H1 (cell line): ENCODE measurements at regions not wholly inside any gene's neighbourhood (a gene's known extent, or its start where the extent isn't known, plus 50 kb on each side); places are given as distances from the start of the nearest gene placed in this dataset.

Experiments
- ATF3 ChIP-seq: IDR thresholded peaks from 2 replicates; pipeline ENCODE4 v1.6.1; 2011; ENCODE audit warnings: low read depth, mild to moderate bottlenecking, low read length; ENCODE audit not compliant: insufficient read depth
- BCL11A ChIP-seq, 2 experiments: IDR thresholded peaks; one replicate each; pipeline ENCODE4 v1.6.1; 2011; ENCODE audit warnings: low read depth in 2 of 2, low read length in 2 of 2, mild to moderate bottlenecking in 2 of 2
- CBX8 ChIP-seq: fragments of 300-800, 300-1000 bp; sonication (generic); IDR thresholded peaks from 2 replicates; pipeline ENCODE4 v1.7.1; 2016; ENCODE audit warnings: low read depth, low read length, borderline replicate concordance
- CREB1 ChIP-seq: IDR thresholded peaks from 2 replicates; pipeline ENCODE4 v1.6.1; 2012; ENCODE audit warnings: inconsistent platforms
- EGR1 ChIP-seq: IDR thresholded peaks from 2 replicates; pipeline ENCODE4 v1.6.1; 2011; ENCODE audit warnings: low read depth, low read length, borderline replicate concordance
- JUN ChIP-seq: IDR thresholded peaks from 2 replicates; pipeline ENCODE4 v1.6.1; 2011; ENCODE audit warnings: low read depth, mild to moderate bottlenecking, improper control_type of control experiment, low read length
- RAD21 ChIP-seq, 2 experiments: IDR thresholded peaks in 1 of 2; conservative IDR thresholded peaks in 1 of 2; 2 replicates each; pipeline ENCODE4 v1.6.1; 2011; ENCODE audit warnings: low read depth in 2 of 2, low read length in 2 of 2, improper control_type of control experiment in 1 of 2, inconsistent platforms in 1 of 2, mild to moderate bottlenecking in 1 of 2, moderate library complexity in 1 of 2
- TF ChIP-seq, protein P1 (sequence below): fragments of 300-600 bp; sonication (generic); IDR thresholded peaks from 2 replicates; pipeline ENCODE4 v1.7.1; 2012; ENCODE audit warnings: low read length, moderate library complexity, mild to moderate bottlenecking, inconsistent platforms; ENCODE audit not compliant: insufficient replicate concordance

DNA sequence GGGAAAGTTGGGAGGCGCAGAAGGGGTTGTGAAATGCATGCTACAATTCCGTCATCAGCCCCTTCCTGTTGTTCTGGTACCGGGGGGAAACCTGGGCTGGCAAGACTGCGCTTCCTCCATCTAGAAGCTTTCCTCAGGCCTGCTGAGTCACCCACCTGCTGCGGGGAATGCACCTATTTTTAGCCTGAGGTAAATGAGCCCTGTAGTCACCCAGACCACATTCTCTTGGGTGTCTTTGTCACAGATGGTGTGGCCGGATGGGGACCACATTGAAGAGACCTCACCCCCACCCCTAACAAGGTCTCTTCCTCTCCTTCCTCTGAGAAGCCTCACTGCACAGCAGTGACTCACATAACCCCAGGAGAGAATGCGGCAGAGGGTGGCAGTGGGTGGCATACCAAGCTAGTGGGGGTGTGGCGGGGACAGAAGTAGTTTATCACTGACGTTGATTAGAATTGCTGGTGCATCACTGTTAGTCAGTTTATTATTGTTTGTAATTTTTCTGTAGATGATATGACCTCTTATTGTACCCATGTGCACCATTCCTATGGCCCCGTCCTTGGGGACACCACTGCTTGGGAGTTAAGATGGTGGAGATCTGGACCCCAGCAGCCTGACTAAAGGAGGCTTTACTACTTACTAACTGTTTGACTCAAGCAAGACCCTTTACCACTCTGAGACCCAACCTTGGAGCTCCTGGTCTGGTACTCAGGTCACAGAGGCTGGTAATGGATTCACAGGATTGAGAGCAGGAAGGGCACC is 83.0 kb upstream of the DUSP5 start (continued):
- TF ChIP-seq, protein P1, sequence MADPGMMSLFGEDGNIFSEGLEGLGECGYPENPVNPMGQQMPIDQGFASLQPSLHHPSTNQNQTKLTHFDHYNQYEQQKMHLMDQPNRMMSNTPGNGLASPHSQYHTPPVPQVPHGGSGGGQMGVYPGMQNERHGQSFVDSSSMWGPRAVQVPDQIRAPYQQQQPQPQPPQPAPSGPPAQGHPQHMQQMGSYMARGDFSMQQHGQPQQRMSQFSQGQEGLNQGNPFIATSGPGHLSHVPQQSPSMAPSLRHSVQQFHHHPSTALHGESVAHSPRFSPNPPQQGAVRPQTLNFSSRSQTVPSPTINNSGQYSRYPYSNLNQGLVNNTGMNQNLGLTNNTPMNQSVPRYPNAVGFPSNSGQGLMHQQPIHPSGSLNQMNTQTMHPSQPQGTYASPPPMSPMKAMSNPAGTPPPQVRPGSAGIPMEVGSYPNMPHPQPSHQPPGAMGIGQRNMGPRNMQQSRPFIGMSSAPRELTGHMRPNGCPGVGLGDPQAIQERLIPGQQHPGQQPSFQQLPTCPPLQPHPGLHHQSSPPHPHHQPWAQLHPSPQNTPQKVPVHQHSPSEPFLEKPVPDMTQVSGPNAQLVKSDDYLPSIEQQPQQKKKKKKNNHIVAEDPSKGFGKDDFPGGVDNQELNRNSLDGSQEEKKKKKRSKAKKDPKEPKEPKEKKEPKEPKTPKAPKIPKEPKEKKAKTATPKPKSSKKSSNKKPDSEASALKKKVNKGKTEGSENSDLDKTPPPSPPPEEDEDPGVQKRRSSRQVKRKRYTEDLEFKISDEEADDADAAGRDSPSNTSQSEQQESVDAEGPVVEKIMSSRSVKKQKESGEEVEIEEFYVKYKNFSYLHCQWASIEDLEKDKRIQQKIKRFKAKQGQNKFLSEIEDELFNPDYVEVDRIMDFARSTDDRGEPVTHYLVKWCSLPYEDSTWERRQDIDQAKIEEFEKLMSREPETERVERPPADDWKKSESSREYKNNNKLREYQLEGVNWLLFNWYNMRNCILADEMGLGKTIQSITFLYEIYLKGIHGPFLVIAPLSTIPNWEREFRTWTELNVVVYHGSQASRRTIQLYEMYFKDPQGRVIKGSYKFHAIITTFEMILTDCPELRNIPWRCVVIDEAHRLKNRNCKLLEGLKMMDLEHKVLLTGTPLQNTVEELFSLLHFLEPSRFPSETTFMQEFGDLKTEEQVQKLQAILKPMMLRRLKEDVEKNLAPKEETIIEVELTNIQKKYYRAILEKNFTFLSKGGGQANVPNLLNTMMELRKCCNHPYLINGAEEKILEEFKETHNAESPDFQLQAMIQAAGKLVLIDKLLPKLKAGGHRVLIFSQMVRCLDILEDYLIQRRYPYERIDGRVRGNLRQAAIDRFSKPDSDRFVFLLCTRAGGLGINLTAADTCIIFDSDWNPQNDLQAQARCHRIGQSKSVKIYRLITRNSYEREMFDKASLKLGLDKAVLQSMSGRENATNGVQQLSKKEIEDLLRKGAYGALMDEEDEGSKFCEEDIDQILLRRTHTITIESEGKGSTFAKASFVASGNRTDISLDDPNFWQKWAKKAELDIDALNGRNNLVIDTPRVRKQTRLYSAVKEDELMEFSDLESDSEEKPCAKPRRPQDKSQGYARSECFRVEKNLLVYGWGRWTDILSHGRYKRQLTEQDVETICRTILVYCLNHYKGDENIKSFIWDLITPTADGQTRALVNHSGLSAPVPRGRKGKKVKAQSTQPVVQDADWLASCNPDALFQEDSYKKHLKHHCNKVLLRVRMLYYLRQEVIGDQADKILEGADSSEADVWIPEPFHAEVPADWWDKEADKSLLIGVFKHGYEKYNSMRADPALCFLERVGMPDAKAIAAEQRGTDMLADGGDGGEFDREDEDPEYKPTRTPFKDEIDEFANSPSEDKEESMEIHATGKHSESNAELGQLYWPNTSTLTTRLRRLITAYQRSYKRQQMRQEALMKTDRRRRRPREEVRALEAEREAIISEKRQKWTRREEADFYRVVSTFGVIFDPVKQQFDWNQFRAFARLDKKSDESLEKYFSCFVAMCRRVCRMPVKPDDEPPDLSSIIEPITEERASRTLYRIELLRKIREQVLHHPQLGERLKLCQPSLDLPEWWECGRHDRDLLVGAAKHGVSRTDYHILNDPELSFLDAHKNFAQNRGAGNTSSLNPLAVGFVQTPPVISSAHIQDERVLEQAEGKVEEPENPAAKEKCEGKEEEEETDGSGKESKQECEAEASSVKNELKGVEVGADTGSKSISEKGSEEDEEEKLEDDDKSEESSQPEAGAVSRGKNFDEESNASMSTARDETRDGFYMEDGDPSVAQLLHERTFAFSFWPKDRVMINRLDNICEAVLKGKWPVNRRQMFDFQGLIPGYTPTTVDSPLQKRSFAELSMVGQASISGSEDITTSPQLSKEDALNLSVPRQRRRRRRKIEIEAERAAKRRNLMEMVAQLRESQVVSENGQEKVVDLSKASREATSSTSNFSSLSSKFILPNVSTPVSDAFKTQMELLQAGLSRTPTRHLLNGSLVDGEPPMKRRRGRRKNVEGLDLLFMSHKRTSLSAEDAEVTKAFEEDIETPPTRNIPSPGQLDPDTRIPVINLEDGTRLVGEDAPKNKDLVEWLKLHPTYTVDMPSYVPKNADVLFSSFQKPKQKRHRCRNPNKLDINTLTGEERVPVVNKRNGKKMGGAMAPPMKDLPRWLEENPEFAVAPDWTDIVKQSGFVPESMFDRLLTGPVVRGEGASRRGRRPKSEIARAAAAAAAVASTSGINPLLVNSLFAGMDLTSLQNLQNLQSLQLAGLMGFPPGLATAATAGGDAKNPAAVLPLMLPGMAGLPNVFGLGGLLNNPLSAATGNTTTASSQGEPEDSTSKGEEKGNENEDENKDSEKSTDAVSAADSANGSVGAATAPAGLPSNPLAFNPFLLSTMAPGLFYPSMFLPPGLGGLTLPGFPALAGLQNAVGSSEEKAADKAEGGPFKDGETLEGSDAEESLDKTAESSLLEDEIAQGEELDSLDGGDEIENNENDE: no peak
- TF ChIP-seq EGR1: no peak
- no peak for TF ChIP-seq RAD21 (IDR thresholded peaks at IDR 0.05 in 1 of 2, conservative IDR thresholded peaks at IDR 0.05 in 1 of 2; ENCODE audit: low read depth in 2 of 2, low read length in 2 of 2)
- no peak for TF ChIP-seq ATF3
- no peak for TF ChIP-seq CREB1
- TF ChIP-seq CBX8: no peak
- no peak for TF ChIP-seq JUN
- TF ChIP-seq BCL11A (IDR thresholded peaks at IDR 0.05; ENCODE audit: low read depth in 2 of 2, low read length in 2 of 2): no peak
